ENCODE measurements at regions not wholly inside any gene's neighbourhood (a gene's known extent, or its start where the extent isn't known, plus 50 kb on each side); places are given as distances from the start of the nearest gene placed in this dataset.
"Not testable (repeated sequence)": the region's sequence is repeated elsewhere in the genome, so short reads cannot be mapped to it uniquely, and the experiment has no call there.

- DNase-seq, result no peak
These were observed 87.7 kb downstream of the IYD start for GRCh38 chr6:150456466-150456865.

GRCh38 chr6:150456902-150457643 lies 88.3 kb downstream of the IYD start:
- DNase-seq, result no peak

GRCh38 chr6:150458579-150458978 lies 89.8 kb downstream of the IYD start:
- DNase-seq, result no peak

- no peak for DNase-seq
These were observed 95.0 kb downstream of the IYD start for GRCh38 chr6:150463852-150464251.

- no peak for DNase-seq
These were observed 96.2 kb downstream of the IYD start for GRCh38 chr6:150464966-150465365.

GRCh38 chr6:150465610-150466009 lies 96.8 kb downstream of the IYD start:
- no peak for DNase-seq

- no peak for DNase-seq
These were observed 97.4 kb downstream of the IYD start for GRCh38 chr6:150466196-150466595.

DNA sequence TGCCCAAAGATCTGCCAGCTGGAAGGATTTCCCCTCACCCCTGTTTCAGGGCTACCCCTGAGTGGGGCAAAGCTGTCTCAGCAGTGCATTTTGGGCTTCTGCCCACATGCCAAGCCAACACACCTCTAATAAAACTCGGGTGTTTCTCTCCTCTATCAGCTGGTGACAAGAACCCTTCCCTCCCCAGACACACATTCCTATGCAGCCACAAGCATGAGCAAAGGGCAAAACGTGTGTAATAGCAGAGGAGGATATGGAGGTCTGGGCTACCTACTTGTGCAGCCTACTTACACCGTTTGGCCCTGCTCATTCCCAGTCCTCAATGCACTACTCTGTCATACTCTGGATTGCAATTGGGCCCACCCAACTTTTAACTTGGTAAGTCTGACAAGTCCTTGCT lies 101.3 kb downstream of the IYD start:
- no peak for DNase-seq

GRCh38 chr6:150470960-150471665 lies 102.3 kb downstream of the IYD start:
- no peak for DNase-seq

GRCh38 chr6:150478656-150479545 lies 110.1 kb downstream of the IYD start:
- DNase-seq, result no peak

DNA sequence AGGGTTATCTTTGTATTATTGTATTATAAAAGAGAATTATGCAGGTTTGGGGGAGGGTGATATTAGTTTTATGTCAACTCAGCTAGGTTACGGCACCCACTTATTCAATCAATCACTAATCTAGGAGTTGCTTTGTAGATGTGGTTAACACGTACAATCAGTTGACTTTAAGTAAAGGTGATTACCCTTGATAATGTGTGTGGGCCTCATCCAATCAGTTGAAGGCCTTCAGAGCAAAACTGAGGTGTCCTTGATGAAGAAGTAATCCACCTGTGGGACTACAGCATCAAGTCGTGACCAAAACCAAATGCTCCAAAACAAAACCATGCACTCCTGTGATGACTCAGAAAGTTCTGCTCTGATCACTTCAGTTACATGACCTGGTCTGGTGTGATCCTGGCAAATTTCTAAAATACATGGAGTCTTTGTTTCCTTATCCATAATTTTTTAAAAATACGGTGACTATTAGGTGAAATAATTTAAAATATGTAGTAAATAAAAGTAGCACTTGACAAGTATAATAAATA lies 114.1 kb downstream of the IYD start:
- DNase-seq, result no peak

GRCh38 chr6:150485161-150485958 lies 114.3 kb upstream of the PLEKHG1 start:
- DNase-seq, result no peak

DNA sequence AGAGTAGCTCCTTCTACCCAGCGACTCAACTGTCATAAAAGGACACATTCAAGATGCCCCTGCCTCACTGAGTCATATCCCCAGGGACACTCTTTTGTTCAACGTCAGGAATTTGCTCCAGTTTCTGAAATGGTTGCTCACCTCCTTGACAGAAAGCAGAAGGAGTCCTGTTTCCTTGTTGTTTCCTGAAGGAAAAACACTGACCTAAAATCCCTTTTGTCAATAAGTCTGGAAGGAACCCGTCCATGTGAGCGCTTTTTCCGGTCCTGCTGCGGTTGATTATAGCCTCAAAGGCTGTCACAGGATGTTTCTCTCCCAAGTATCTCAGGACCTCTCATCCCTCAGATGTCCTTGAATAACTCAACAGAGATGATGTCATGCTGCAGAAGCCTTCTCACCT lies 113.6 kb upstream of the PLEKHG1 start:
- DNase-seq, result no peak

GRCh38 chr6:150490586-150490985 lies 109.1 kb upstream of the PLEKHG1 start:
- no peak for DNase-seq

DNA sequence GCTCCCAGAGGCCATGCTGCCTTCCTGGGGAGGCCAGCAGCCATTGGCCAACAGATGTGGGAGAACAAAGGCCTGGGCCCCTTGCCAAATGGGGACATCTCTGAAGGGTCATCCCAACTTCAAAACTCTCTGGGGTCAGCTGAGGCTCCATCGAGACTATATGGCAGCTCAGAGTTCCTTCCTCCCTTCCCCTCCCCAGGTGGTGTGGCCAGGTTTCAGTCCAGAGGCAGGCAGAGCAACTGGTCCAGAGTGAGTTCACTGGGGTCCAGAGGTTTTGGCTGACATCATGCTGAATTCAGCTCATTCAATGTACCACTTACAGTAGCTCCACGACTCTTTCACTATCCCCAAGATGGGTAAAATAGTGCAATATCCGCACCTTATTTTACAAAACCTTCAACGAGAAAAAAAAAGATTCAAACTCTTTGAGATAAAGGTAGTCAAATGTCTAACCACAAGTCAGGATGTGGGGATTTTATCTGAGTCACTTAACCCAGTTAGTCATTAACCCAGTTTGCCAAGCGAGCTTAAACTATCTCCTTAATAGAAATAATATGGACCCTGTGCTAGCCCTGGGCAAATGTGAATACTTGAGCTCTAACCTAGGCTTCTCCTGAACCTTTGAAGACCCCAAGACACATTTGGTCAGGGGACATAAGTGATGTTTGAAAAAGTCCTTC lies 108.4 kb upstream of the PLEKHG1 start:
- no peak for DNase-seq

GRCh38 chr6:150491811-150492172 lies 107.9 kb upstream of the PLEKHG1 start:
- no peak for DNase-seq

DNA sequence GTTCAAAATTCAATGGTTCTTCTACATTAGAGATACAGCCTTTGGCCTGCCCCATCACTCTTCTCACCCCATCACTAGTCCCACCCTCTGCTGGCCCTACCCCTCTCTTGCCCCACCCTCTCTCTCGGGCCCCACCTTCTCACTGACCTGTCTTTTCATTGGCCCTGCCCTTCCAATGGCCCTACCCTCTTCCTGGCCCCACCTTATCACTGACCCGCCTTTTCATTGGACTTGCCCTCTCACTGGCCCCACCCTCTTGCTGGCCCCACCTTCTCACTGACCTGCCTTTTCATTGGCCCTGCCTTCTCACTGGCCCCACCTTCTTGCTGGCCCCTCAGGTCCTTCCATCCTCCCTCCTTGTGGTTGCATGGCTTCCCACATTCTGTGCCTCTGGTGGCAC lies 107.2 kb upstream of the PLEKHG1 start:
- DNase-seq, result no peak

- DNase-seq, result no peak
These were observed 106.7 kb upstream of the PLEKHG1 start for GRCh38 chr6:150492941-150493340.

- DNase-seq, result not testable (repeated sequence)
These were observed 106.1 kb upstream of the PLEKHG1 start for GRCh38 chr6:150493552-150493951.

DNA sequence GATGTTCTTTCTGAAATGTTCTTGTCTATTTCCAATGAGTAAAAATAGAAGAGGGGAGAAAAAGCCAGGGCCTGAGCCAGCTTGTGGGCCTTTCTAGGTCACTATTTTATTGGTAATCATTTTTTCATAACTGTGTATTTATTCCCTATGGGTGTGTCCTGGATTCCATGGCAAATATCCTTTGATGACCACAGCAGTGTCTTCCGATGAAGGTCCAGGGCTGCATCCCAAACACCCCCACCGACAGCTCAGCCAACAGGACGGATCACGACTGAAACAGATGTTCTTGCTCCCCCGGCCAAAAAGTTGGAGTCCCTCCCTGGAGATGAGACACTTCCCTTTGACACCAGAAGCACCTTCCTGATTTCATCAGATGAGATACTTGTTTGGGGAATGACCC lies 105.4 kb upstream of the PLEKHG1 start:
- no peak for DNase-seq

DNA sequence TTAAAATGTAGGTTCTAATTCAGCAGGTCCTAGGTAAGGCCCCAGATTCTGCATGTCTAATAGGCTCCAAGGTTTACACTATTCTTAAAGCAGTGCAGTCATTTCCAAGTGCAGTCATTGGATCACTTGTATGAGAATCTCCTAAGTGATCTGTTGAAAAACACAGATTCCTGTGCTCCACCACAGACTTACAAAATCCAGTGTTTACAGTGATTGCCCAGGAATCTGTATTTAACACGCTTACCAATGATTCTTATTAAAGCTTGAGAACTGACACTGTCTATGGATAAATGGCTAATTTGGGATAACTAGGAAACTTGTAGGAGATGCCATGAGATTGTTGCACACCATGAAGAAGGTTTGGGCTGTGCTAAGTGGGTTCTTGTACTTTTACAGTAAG lies 104.6 kb upstream of the PLEKHG1 start:
- DNase-seq, result no peak

DNA sequence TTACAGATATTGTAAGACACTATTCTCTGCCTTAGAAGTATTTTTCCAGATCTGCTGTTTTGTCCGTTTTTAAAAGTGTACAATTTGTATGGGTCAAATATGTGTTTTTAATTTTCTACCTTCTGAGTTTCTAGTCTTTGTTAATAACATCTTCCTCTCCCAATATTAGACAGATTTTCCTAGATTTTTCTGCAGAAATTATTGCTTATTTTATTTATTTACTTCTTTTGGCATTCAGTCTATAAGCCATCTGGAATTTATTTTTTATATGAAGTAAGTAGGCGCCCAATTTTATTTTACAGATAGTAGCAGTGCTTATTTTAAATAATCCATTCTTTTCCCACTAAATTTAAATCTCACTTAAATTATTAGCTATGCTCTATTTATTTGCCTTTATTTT lies 103.1 kb upstream of the PLEKHG1 start:
- DNase-seq, result no peak

All from NCI-H2227 treated with DMSO at 0.1 percent for 48 hours (cell line).